ENCODE measurements at regions not wholly inside any gene's neighbourhood (a gene's known extent, or its start where the extent isn't known, plus 50 kb on each side); places are given as distances from the start of the nearest gene placed in this dataset.

DNA sequence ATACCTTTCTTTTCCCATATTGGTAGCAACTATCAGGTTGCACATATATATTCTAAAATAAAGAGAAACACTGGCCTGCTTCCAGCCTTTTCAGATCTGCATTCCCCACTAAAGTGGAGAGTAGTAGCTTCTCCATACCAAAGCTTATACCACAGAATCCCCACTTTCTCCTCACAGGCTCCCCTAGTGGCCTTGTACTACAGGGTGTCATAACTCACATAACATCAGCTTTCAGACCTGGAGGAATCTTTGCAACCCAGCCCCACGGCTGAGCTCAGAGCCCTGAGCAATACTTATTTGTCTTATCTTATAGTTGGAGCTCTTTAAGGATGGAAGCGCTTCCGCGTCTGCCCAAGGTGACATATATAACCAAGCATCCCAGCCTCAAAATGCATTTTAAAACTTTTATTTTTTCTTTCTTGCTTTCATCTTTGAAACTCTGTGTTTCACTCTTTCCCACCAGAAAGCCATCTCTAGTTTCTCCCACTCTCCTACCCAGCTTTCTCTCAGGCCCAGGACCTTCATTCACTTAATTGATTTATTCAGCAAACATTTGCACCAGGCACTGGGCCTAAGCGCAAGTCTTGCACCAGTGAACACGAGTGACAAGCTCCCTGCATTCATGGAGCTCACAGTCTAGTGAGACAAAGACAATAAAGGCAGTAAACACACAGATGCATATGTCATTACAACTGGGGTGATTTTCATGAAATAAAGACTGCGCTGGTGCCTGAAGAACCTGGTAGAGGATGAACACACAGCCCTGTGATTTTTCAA, 254.7 kb downstream of the IPO8 start:
- TF ChIP-seq, protein P1, sequence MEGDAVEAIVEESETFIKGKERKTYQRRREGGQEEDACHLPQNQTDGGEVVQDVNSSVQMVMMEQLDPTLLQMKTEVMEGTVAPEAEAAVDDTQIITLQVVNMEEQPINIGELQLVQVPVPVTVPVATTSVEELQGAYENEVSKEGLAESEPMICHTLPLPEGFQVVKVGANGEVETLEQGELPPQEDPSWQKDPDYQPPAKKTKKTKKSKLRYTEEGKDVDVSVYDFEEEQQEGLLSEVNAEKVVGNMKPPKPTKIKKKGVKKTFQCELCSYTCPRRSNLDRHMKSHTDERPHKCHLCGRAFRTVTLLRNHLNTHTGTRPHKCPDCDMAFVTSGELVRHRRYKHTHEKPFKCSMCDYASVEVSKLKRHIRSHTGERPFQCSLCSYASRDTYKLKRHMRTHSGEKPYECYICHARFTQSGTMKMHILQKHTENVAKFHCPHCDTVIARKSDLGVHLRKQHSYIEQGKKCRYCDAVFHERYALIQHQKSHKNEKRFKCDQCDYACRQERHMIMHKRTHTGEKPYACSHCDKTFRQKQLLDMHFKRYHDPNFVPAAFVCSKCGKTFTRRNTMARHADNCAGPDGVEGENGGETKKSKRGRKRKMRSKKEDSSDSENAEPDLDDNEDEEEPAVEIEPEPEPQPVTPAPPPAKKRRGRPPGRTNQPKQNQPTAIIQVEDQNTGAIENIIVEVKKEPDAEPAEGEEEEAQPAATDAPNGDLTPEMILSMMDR (IDR thresholded peaks at IDR 0.05) = no peak
- Mint-ChIP-seq H3K27me3 (ENCODE audit: low read depth in 3 of 3) (no peaks in the 10 kb centered on the region), H3K27ac (no peak overlapping the region), H3K36me3 (no peaks in the 10 kb centered on the region), H3K9me3 (peaks cover 0 to 12% (median 3%) of the 10 kb centered on the region in 7 donors), H3K4me1 (no peaks in the 10 kb centered on the region), H3K4me3 (no peak overlapping the region)
- WGBS (ENCODE audit: insufficient coverage) = 85% methylated on average over 2 of the region's 7 CpGs
- Histone ChIP-seq H3K36me3 (replicated peaks in 1 of 2; ENCODE audit: control insufficient read depth in 1 of 2, insufficient read depth in 2 of 2, low read length in 2 of 2) (no peaks in the 10 kb centered on the region), H2AFZ (ENCODE audit: insufficient read depth, low read depth, low read length, poor library complexity, severe bottlenecking) (no peak overlapping the region), H3K9me3 (replicated peaks in 1 of 2; ENCODE audit: control insufficient read depth in 1 of 2, insufficient read depth in 1 of 2, low read length in 2 of 2) (peaks cover 0 to 10% of the 10 kb centered on the region in 2 donors), H3K9ac (ENCODE audit: insufficient read depth, low read length, poor library complexity, severe bottlenecking) (no peak overlapping the region), H3K4me2 (replicated peaks; ENCODE audit: extremely low read depth, low read length, poor library complexity, severe bottlenecking) (no peak overlapping the region), H3K27ac (ENCODE audit: low read depth in 1 of 2, low read length in 2 of 2) (no peak overlapping the region), H3K4me1 (ENCODE audit: control insufficient read depth in 1 of 2, insufficient read depth in 2 of 2, low read length in 2 of 2) (no peaks in the 10 kb centered on the region), H3K4me3 (replicated peaks in 1 of 3; ENCODE audit: low read depth in 2 of 3, low read length in 3 of 3) (no peak overlapping the region), H4K20me1 (ENCODE audit: insufficient read depth, low read length) (no peaks in the 10 kb centered on the region), H3K79me2 (ENCODE audit: insufficient read depth, low read length) (no peaks in the 10 kb centered on the region), H3K27me3 (ENCODE audit: control insufficient read depth in 2 of 2, insufficient read depth in 2 of 2, low read length in 2 of 2) (no peaks in the 10 kb centered on the region)
- intact Hi-C loops (cut with micrococcal nuclease) = no loop called here
- DNase-seq = no peak

DNA sequence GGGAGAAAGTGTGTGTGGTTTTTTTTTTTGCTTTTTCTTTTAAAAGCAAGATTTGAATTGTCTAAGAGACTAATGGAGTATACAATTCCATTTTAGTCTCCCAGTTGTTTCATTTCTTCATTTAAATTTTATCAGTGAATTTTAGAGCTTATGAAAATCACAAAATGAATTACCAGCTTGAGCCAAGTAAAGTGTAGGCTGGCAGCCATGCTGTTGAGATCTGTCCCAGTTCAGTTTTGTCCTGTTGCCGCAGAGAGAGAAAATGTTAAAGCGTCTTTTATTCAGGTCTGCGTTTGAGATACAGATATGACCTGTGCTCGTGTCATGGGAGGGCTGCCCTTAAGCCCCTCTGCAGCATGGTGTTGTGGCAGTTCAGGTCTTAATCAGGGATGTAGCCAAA, 256.5 kb downstream of the IPO8 start:
- Histone ChIP-seq H3K4me2 (replicated peaks; ENCODE audit: extremely low read depth, low read length, poor library complexity, severe bottlenecking) (no peak overlapping the region), H3K4me3 (replicated peaks in 1 of 3; ENCODE audit: low read depth in 2 of 3, low read length in 3 of 3) (no peak overlapping the region), H2AFZ (ENCODE audit: insufficient read depth, low read depth, low read length, poor library complexity, severe bottlenecking) (no peak overlapping the region), H3K36me3 (replicated peaks in 1 of 2; ENCODE audit: control insufficient read depth in 1 of 2, insufficient read depth in 2 of 2, low read length in 2 of 2) (no peaks in the 10 kb centered on the region), H3K9ac (ENCODE audit: insufficient read depth, low read length, poor library complexity, severe bottlenecking) (no peak overlapping the region), H3K27me3 (ENCODE audit: control insufficient read depth in 2 of 2, insufficient read depth in 2 of 2, low read length in 2 of 2) (no peaks in the 10 kb centered on the region), H3K4me1 (ENCODE audit: control insufficient read depth in 1 of 2, insufficient read depth in 2 of 2, low read length in 2 of 2) (no peaks in the 10 kb centered on the region), H3K9me3 (replicated peaks in 1 of 2; ENCODE audit: control insufficient read depth in 1 of 2, insufficient read depth in 1 of 2, low read length in 2 of 2) (peaks cover 0 to 3% of the 10 kb centered on the region in 2 donors), H3K79me2 (ENCODE audit: insufficient read depth, low read length) (no peaks in the 10 kb centered on the region), H4K20me1 (ENCODE audit: insufficient read depth, low read length) (no peaks in the 10 kb centered on the region), H3K27ac (ENCODE audit: low read depth in 1 of 2, low read length in 2 of 2) (no peak overlapping the region)
- H3K9me3 Mint-ChIP-seq = peaks cover 0 to 7% (median 2%) of the 10 kb centered on the region in 7 donors
- TF ChIP-seq, protein P1 (IDR thresholded peaks at IDR 0.05) = no peak
- H3K27me3 Mint-ChIP-seq (ENCODE audit: low read depth in 3 of 3) = no peaks in the 10 kb centered on the region
- no peak overlapping the region for H3K27ac Mint-ChIP-seq
- H3K36me3 Mint-ChIP-seq = no peaks in the 10 kb centered on the region
- intact Hi-C loops (cut with micrococcal nuclease) = no loop called here
- H3K4me1 Mint-ChIP-seq = no peaks in the 10 kb centered on the region
- no peak overlapping the region for H3K4me3 Mint-ChIP-seq
- 76% methylated on average over 4 of the region's 4 CpGs for WGBS (ENCODE audit: insufficient coverage)
- DNase-seq = no peak
